ENCODE measurements at regions not wholly inside any gene's neighbourhood (a gene's known extent, or its start where the extent isn't known, plus 50 kb on each side); places are given as distances from the start of the nearest gene placed in this dataset.

DNA sequence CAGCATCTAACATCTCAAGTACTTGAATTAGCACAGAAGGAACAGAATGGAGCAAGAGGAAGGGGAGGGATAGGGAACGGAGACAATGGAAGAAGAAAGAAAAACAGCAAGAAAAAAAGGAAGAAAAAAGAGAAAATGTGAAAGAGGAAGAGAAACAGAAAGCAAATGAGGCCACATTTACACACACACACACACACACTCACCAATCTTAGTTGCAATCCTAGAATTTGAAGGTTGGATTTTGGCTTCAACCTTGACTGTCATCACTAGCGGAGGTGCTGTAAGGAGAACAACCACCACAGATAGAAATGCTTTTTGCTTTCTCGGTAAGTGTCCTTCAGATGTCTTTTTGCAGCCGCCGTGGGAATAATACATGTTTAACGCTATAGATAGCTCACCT lies 327.1 kb upstream of the NWD2 start:
- TF ChIP-seq, protein P1, sequence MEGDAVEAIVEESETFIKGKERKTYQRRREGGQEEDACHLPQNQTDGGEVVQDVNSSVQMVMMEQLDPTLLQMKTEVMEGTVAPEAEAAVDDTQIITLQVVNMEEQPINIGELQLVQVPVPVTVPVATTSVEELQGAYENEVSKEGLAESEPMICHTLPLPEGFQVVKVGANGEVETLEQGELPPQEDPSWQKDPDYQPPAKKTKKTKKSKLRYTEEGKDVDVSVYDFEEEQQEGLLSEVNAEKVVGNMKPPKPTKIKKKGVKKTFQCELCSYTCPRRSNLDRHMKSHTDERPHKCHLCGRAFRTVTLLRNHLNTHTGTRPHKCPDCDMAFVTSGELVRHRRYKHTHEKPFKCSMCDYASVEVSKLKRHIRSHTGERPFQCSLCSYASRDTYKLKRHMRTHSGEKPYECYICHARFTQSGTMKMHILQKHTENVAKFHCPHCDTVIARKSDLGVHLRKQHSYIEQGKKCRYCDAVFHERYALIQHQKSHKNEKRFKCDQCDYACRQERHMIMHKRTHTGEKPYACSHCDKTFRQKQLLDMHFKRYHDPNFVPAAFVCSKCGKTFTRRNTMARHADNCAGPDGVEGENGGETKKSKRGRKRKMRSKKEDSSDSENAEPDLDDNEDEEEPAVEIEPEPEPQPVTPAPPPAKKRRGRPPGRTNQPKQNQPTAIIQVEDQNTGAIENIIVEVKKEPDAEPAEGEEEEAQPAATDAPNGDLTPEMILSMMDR (IDR thresholded peaks at IDR 0.05; ENCODE audit: insufficient read depth, low read depth, low read length) = no peak
- no peak for TF ChIP-seq EZH2 (IDR thresholded peaks at IDR 0.05; ENCODE audit: insufficient read depth, low read length)
